Spleen (tissue), 11 donors: ENCODE measurements at regions not wholly inside any gene's neighbourhood (a gene's known extent, or its start where the extent isn't known, plus 50 kb on each side); places are given as distances from the start of the nearest gene placed in this dataset.

Experiments used
- DNase-seq: peaks from one replicate; pipeline ENCODE4 v3.0.0-alpha.2; 2020
- H3K27ac ChIP-seq, 8 donors: fragments of 200-600 bp; sonication (generic) in 7 of 8; 1 replicate in 4 of 8; 2 replicates in 4 of 8; pipeline versions ENCODE4 v1.5.0 to v1.8.0; 2016 to 2021; ENCODE audit warnings: inconsistent platforms in 4 of 8, mild to moderate bottlenecking in 4 of 8, moderate library complexity in 1 of 8
- H3K27me3 ChIP-seq, 7 donors: fragments of 200-600 bp; sonication (generic) in 6 of 7; replicated peaks in 1 of 7; 1 replicate in 4 of 7; 2 replicates in 3 of 7; pipeline versions ENCODE4 v1.5.0 to v1.8.0; 2016 to 2021; ENCODE audit warnings: inconsistent platforms in 3 of 7, mild to moderate bottlenecking in 1 of 7
- H3K36me3 ChIP-seq, 6 donors: fragments of 200-600 bp; sonication (generic) in 5 of 6; 1 replicate in 4 of 6; 2 replicates in 2 of 6; pipeline versions ENCODE4 v1.5.0 to v1.8.0; 2016 to 2021; ENCODE audit warnings: inconsistent platforms in 2 of 6
- H3K4me1 ChIP-seq, 6 donors: fragments of 200-600 bp; sonication (generic) in 5 of 6; 1 replicate in 3 of 6; 2 replicates in 3 of 6; pipeline versions ENCODE4 v1.5.0 to v1.8.0; 2016 to 2021; ENCODE audit warnings: inconsistent platforms in 3 of 6
- H3K4me3 ChIP-seq, 8 donors: fragments of 200-600 bp; sonication (generic) in 7 of 8; 1 replicate in 4 of 8; 2 replicates in 4 of 8; pipeline versions ENCODE4 v1.5.0 to v1.8.0; 2016 to 2021; ENCODE audit warnings: inconsistent platforms in 4 of 8, mild to moderate bottlenecking in 4 of 8, moderate library complexity in 2 of 8
- H3K9me3 ChIP-seq, 8 donors: fragments of 200-600 bp; sonication (generic) in 7 of 8; 1 replicate in 4 of 8; 2 replicates in 4 of 8; pipeline versions ENCODE4 v1.5.0 to v1.8.0; 2016 to 2021; ENCODE audit warnings: inconsistent platforms in 4 of 8
- POLR2A ChIP-seq, 3 donors: fragments of 450-650 bp; IDR thresholded peaks; one replicate each; pipeline ENCODE4 v1.5.1; 2017; ENCODE audit warnings: antibody characterized with exemption in 3 of 3, mild to moderate bottlenecking in 1 of 3
- POLR2AphosphoS5 ChIP-seq, 3 donors: sonication (generic); formaldehyde crosslinking; IDR thresholded peaks; one replicate each; pipeline ENCODE4 v1.5.1; 2017; ENCODE audit warnings: antibody characterized with exemption in 3 of 3
- WGBS, 5 donors: extraction: QIAGEN DNeasy Blood & Tissue Kit in 3 of 5; methylation state at CpG; one replicate each; pipeline versions ENCODE4 v1.1.5 to v1.1.7; 2013 to 2018; 5-methylcytosine and 5-hydroxymethylcytosine counted together
- intact Hi-C: fragments of 100-400 bp; cut with DNase I; formaldehyde crosslinking; loops from one replicate; pipeline ENCODE4 v1.15.0; 2023; ENCODE audit warnings: low total_unique reads
- TF ChIP-seq, protein P1 (sequence below), 11 experiments: fragments of 200-600 bp in 7 of 11; fragments of 450-650 bp in 4 of 11; sonication (generic) in 4 of 11; IDR thresholded peaks in 8 of 11; conservative IDR thresholded peaks in 3 of 11; 1 replicate in 7 of 11; 2 replicates in 4 of 11; pipeline versions ENCODE4 v1.4.0 to v1.8.0; 2016 to 2021; ENCODE audit warnings: antibody characterized with exemption in 11 of 11, inconsistent platforms in 4 of 11, mild to moderate bottlenecking in 1 of 11
- donor health status: healthy with polysubstance abuse.
- donor health status: DM: no; HTN: no; CAD: no; lungs with moderate emphysema.
- donor health status: DM: no; HTN: no; CAD: no.
- donor health status: Bipolar disorder and iron deficiency.
- donor health status: healthy.
- donor health status: DM: no; HTN: no; CAD: no.
- donor health status: DM: yes; HTN: yes; CAD: no.

GRCh38 chr7:69373171-69374043 is 224.9 kb upstream of the AUTS2 start:
- Histone ChIP-seq H3K4me1 (peaks cover 0 to 5% (median 0%) of the 10 kb centered on the region in 6 donors), H3K27ac (no peak overlapping the region), H3K27me3 (peaks cover 0 to 7% (median 0%) of the 10 kb centered on the region in 7 donors), H3K9me3 (peaks cover 0 to 8% (median 0%) of the 10 kb centered on the region in 8 donors), H3K4me3 (no peak overlapping the region), H3K36me3 (no peaks in the 10 kb centered on the region)
- intact Hi-C loops = no loop called here
- DNase-seq = no peak
- 26 to 49% (median 30%) methylated on average over 6 of the region's 6 CpGs for WGBS, 5 donors
- TF ChIP-seq, protein P1, sequence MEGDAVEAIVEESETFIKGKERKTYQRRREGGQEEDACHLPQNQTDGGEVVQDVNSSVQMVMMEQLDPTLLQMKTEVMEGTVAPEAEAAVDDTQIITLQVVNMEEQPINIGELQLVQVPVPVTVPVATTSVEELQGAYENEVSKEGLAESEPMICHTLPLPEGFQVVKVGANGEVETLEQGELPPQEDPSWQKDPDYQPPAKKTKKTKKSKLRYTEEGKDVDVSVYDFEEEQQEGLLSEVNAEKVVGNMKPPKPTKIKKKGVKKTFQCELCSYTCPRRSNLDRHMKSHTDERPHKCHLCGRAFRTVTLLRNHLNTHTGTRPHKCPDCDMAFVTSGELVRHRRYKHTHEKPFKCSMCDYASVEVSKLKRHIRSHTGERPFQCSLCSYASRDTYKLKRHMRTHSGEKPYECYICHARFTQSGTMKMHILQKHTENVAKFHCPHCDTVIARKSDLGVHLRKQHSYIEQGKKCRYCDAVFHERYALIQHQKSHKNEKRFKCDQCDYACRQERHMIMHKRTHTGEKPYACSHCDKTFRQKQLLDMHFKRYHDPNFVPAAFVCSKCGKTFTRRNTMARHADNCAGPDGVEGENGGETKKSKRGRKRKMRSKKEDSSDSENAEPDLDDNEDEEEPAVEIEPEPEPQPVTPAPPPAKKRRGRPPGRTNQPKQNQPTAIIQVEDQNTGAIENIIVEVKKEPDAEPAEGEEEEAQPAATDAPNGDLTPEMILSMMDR (IDR thresholded peaks at IDR 0.05 in 8 of 11, conservative IDR thresholded peaks at IDR 0.05 in 3 of 11) = no peak
- no peak for TF ChIP-seq POLR2A (IDR thresholded peaks at IDR 0.05)
- TF ChIP-seq POLR2AphosphoS5 (IDR thresholded peaks at IDR 0.05) = no peak

- Histone ChIP-seq H3K27me3 (peaks cover 0 to 7% (median 0%) of the 10 kb centered on the region in 7 donors), H3K27ac (no peak overlapping the region), H3K9me3 (peaks cover 0 to 8% (median 0%) of the 10 kb centered on the region in 8 donors), H3K4me3 (no peak overlapping the region), H3K36me3 (no peaks in the 10 kb centered on the region), H3K4me1 (peaks cover 0 to 5% (median 0%) of the 10 kb centered on the region in 6 donors)
- intact Hi-C loops = no loop called here
- TF ChIP-seq POLR2A (IDR thresholded peaks at IDR 0.05) (no peak), POLR2AphosphoS5 (IDR thresholded peaks at IDR 0.05) (no peak)
- TF ChIP-seq, protein P1 (IDR thresholded peaks at IDR 0.05 in 8 of 11, conservative IDR thresholded peaks at IDR 0.05 in 3 of 11) = no peak
- no peak for DNase-seq
- WGBS, 5 donors = 70 to 82% (median 73%) methylated on average over 5 of the region's 5 CpGs
Measured at GRCh38 chr7:69374044-69374425, 224.2 kb upstream of the AUTS2 start.

DNA sequence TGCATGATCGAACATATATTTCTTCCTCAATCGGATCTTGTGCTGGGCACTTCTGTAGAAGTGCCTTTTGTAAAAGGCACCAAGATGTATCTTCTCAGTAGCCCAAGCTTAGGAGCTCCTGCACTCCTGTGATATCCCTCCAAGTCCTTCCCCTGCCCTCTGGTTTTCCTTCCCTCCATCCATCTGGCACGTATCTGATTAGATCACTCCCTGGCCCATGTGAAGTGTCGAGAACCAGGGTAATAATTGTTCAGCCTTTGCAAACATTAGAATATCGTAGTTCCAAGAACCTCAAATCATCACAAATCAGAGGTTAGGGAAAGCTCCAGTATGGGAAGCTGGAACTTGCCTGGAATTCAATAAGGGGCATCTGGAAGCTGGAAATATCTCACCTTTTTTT is 221.1 kb upstream of the AUTS2 start:
- 69 to 78% (median 74%) methylated on average over 5 of the region's 5 CpGs for WGBS, 5 donors
- H3K27ac ChIP-seq = no peak overlapping the region
- no peak for TF ChIP-seq POLR2AphosphoS5 (IDR thresholded peaks at IDR 0.05)
- TF ChIP-seq POLR2A (IDR thresholded peaks at IDR 0.05) = no peak
- TF ChIP-seq, protein P1 (IDR thresholded peaks at IDR 0.05 in 8 of 11, conservative IDR thresholded peaks at IDR 0.05 in 3 of 11) = no peak
- intact Hi-C loops = no loop called here
- DNase-seq = no peak
- H3K9me3 ChIP-seq = peaks cover 0 to 8% (median 0%) of the 10 kb centered on the region in 8 donors
- H3K36me3 ChIP-seq = no peaks in the 10 kb centered on the region
- peaks cover 0 to 7% (median 0%) of the 10 kb centered on the region in 7 donors for H3K27me3 ChIP-seq
- no peak overlapping the region for H3K4me3 ChIP-seq
- H3K4me1 ChIP-seq = peaks cover 0 to 5% (median 0%) of the 10 kb centered on the region in 6 donors

DNA sequence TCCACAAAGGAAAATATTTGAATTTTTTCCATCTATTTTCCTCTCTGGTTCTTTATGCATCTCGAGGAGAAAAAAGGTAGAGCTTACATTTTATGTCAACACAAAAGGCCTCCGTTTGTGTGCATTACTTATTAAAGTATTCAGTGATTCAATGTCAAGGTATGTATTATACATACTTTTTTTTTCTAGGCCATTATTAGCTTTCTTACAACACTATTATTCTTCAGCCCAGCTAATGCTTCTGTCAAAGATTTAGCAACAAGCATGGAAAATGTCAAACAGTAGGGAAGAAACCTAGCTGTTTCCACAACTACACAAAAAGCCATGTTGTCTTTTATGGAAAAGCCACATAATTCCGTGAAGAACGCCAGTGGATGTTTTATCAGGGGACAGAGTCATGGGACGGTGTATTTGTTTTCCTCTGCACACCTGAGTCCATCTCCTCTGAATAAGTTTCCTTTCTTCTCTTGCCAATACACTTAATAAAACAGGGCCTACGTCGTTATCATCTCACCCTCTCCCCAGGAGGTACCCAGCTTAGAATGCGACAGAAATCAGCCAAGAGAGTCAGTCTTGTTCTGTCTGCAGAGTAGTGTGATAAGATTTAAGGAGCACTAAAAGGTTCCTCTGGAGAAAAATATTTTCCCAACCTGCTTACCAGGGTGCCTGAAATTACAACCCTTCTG is 209.7 kb upstream of the AUTS2 start:
- H3K36me3 ChIP-seq = no peaks in the 10 kb centered on the region
- H3K27ac ChIP-seq = no peak overlapping the region
- intact Hi-C loops = no loop called here
- H3K27me3 ChIP-seq = no peaks in the 10 kb centered on the region
- H3K9me3 ChIP-seq = peaks cover 0 to 6% (median 0%) of the 10 kb centered on the region in 8 donors
- TF ChIP-seq POLR2A (IDR thresholded peaks at IDR 0.05) (no peak), POLR2AphosphoS5 (IDR thresholded peaks at IDR 0.05) (no peak)
- TF ChIP-seq, protein P1 (IDR thresholded peaks at IDR 0.05 in 8 of 11, conservative IDR thresholded peaks at IDR 0.05 in 3 of 11) = no peak
- H3K4me1 ChIP-seq = no peaks in the 10 kb centered on the region
- DNase-seq = no peak
- WGBS, 5 donors = 83 to 95% (median 88%) methylated on average over 8 of the region's 8 CpGs
- H3K4me3 ChIP-seq = no peak overlapping the region
